Gastrocnemius medialis (tissue), 4 donors: ENCODE measurements at regions not wholly inside any gene's neighbourhood (a gene's known extent, or its start where the extent isn't known, plus 50 kb on each side); places are given as distances from the start of the nearest gene placed in this dataset.

Experiments used
- POLR2A ChIP-seq, 2 donors: fragments of 450-650 bp; IDR thresholded peaks; one replicate each; pipeline ENCODE4 v1.6.1; 2017; ENCODE audit warnings: antibody characterized with exemption in 2 of 2, mild to moderate bottlenecking in 2 of 2, moderate library complexity in 2 of 2
- TF ChIP-seq, protein P1 (sequence below), 5 experiments: fragments of 450-650 bp in 3 of 5; fragments of 200-600 bp in 2 of 5; sonication (generic) in 2 of 5; IDR thresholded peaks in 4 of 5; conservative IDR thresholded peaks in 1 of 5; 1 replicate in 4 of 5; 2 replicates in 1 of 5; pipeline ENCODE4 v1.5.1; 2016 to 2019; ENCODE audit warnings: antibody characterized with exemption in 5 of 5, mild to moderate bottlenecking in 3 of 5, moderate library complexity in 3 of 5

DNA sequence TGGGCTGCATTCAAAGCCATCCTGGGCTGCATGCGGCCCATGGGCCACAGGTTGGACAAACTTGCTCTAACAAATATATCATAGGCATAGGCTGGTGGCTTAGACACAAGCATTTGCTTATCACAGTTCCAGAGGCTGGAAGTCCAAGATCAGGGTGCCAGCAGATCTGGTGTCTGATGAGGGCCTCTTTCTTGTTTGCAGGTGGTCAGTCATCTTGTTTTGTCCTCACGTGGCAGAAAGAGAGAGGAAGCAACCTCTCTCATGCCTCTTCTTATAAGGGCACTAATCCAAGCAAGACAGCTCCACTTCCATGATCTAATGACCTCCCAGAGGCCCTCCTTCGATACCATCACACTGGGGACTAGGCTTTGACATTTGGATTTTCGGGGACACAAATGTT is 238.7 kb upstream of the TNRC6C start:
- no peak for TF ChIP-seq POLR2A (IDR thresholded peaks at IDR 0.05)
- TF ChIP-seq, protein P1, sequence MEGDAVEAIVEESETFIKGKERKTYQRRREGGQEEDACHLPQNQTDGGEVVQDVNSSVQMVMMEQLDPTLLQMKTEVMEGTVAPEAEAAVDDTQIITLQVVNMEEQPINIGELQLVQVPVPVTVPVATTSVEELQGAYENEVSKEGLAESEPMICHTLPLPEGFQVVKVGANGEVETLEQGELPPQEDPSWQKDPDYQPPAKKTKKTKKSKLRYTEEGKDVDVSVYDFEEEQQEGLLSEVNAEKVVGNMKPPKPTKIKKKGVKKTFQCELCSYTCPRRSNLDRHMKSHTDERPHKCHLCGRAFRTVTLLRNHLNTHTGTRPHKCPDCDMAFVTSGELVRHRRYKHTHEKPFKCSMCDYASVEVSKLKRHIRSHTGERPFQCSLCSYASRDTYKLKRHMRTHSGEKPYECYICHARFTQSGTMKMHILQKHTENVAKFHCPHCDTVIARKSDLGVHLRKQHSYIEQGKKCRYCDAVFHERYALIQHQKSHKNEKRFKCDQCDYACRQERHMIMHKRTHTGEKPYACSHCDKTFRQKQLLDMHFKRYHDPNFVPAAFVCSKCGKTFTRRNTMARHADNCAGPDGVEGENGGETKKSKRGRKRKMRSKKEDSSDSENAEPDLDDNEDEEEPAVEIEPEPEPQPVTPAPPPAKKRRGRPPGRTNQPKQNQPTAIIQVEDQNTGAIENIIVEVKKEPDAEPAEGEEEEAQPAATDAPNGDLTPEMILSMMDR (IDR thresholded peaks at IDR 0.05 in 4 of 5, conservative IDR thresholded peaks at IDR 0.05 in 1 of 5), result no peak
